Uterus (tissue), 3 donors: ENCODE measurements at regions not wholly inside any gene's neighbourhood (a gene's known extent, or its start where the extent isn't known, plus 50 kb on each side); places are given as distances from the start of the nearest gene placed in this dataset.

Experiments used
- DNase-seq, 2 donors: peaks; one replicate each; pipeline ENCODE4 v3.0.0-alpha.2; 2019 to 2020
- H3K27ac ChIP-seq, 2 donors: fragments of 200-600 bp; sonication (generic); 1 replicate in 1 of 2; 2 replicates in 1 of 2; pipeline ENCODE4 v1.5.1; 2016 to 2018
- H3K27me3 ChIP-seq, 2 donors: fragments of 200-600 bp; sonication (generic); one replicate each; pipeline ENCODE4 v1.5.1; 2018 to 2019; ENCODE audit warnings: control low read depth in 1 of 2
- H3K36me3 ChIP-seq, 2 donors: fragments of 200-600 bp; sonication (generic); one replicate each; pipeline ENCODE4 v1.5.1; 2019; ENCODE audit warnings: control low read depth in 1 of 2
- H3K4me1 ChIP-seq, 2 donors: fragments of 200-600 bp; sonication (generic); one replicate each; pipeline ENCODE4 v1.5.1; 2018 to 2019; ENCODE audit warnings: control low read depth in 1 of 2
- H3K4me3 ChIP-seq, 2 donors: fragments of 200-600 bp; sonication (generic); 1 replicate in 1 of 2; 2 replicates in 1 of 2; pipeline ENCODE4 v1.5.1; 2018 to 2019; ENCODE audit warnings: mild to moderate bottlenecking in 1 of 2
- H3K9me3 ChIP-seq, 2 donors: fragments of 200-600 bp; sonication (generic); one replicate each; pipeline ENCODE4 v1.5.1; 2019; ENCODE audit warnings: control low read depth in 1 of 2
- POLR2A ChIP-seq, 2 donors: fragments of 450-650 bp; IDR thresholded peaks; one replicate each; pipeline ENCODE4 v1.6.1; 2016; ENCODE audit warnings: antibody characterized with exemption in 2 of 2, mild to moderate bottlenecking in 1 of 2, moderate library complexity in 1 of 2
- intact Hi-C: fragments of 100-400 bp; cut with DNase I; formaldehyde crosslinking; loops from one replicate; pipeline ENCODE4 v1.15.1; 2023; ENCODE audit warnings: low total_unique reads
- TF ChIP-seq, protein P1 (sequence below), 4 experiments: fragments of 200-600 bp in 2 of 4; fragments of 450-650 bp in 2 of 4; sonication (generic) in 2 of 4; IDR thresholded peaks; one replicate each; pipeline ENCODE4 v1.5.1; 2016 to 2019; ENCODE audit warnings: antibody characterized with exemption in 4 of 4, mild to moderate bottlenecking in 2 of 4, moderate library complexity in 1 of 4
- donor health status: DM: yes; HTN: yes; CAD: no.

- H3K4me1 ChIP-seq, result no peaks in the 10 kb centered on the region
- intact Hi-C loops, result no loop called here
- no peaks in the 10 kb centered on the region for H3K27me3 ChIP-seq
- DNase-seq, result no peak
- no peak overlapping the region for H3K4me3 ChIP-seq
- no peak for TF ChIP-seq POLR2A (IDR thresholded peaks at IDR 0.05)
- TF ChIP-seq, protein P1, sequence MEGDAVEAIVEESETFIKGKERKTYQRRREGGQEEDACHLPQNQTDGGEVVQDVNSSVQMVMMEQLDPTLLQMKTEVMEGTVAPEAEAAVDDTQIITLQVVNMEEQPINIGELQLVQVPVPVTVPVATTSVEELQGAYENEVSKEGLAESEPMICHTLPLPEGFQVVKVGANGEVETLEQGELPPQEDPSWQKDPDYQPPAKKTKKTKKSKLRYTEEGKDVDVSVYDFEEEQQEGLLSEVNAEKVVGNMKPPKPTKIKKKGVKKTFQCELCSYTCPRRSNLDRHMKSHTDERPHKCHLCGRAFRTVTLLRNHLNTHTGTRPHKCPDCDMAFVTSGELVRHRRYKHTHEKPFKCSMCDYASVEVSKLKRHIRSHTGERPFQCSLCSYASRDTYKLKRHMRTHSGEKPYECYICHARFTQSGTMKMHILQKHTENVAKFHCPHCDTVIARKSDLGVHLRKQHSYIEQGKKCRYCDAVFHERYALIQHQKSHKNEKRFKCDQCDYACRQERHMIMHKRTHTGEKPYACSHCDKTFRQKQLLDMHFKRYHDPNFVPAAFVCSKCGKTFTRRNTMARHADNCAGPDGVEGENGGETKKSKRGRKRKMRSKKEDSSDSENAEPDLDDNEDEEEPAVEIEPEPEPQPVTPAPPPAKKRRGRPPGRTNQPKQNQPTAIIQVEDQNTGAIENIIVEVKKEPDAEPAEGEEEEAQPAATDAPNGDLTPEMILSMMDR (IDR thresholded peaks at IDR 0.05), result no peak
- no peaks in the 10 kb centered on the region for H3K36me3 ChIP-seq
- H3K27ac ChIP-seq, result no peak overlapping the region
- H3K9me3 ChIP-seq, result no peaks in the 10 kb centered on the region
These were observed 98.6 kb upstream of the NCK2 start for GRCh38 chr2:105645938-105646773.

DNA sequence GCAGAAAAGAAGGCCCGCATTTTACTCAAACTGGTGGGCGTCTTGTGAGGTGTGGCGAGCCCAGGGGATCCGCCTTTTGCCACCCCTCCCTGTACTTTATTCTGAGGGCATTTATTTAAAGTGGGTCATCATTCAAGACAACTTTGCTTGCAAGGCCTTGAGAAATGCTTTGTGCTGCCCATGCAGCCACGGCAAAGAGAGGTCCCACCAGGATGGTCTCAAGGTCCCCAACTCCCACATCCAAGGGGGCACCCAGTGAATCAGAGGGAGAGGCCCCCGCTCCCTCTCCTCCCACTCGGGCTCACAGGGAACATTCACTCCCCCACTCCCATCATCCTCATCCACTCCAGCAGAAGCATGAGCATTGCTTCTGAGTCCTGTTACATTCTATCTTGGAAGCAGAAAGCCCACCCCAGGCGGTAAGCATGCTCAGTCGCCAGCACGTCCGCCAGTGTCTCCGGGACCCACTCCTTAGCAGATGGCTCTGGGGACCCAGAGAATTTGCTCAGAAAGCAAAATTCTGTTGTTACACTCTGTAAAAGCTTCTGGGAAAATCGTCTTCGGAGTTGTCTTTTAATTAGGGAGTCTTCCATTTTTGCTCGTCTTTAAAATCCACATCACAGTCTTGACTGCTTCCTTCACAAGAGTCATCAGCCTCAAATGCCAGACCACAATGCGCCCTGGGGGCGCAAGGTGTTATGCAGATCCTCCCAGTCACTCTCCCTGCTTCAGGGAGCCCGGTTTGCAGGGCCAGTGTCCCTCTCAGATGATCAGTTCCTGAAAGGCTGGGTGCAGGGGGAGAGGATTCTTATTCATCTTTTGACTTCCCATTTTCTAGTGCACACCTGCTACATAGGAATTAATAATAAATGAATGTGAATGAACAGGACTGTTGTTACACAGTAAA lies 99.4 kb upstream of the NCK2 start:
- no peak for DNase-seq
- TF ChIP-seq, protein P1 (IDR thresholded peaks at IDR 0.05), result no peak
- no peak for TF ChIP-seq POLR2A (IDR thresholded peaks at IDR 0.05)
- Histone ChIP-seq H3K27ac (no peak overlapping the region), H3K9me3 (no peaks in the 10 kb centered on the region), H3K27me3 (no peaks in the 10 kb centered on the region), H3K4me3 (no peak overlapping the region), H3K36me3 (no peaks in the 10 kb centered on the region), H3K4me1 (no peaks in the 10 kb centered on the region)
- intact Hi-C loops, result no loop called here

- no peak overlapping the region for H3K27ac ChIP-seq
- DNase-seq, result no peak
These were observed 100.3 kb upstream of the NCK2 start for GRCh38 chr2:105644174-105644980.

GRCh38 chr2:105643405-105644173 lies 101.1 kb upstream of the NCK2 start:
- TF ChIP-seq, protein P1 (IDR thresholded peaks at IDR 0.05), result no peak
- no peak for TF ChIP-seq POLR2A (IDR thresholded peaks at IDR 0.05)
- Histone ChIP-seq H3K27me3 (no peaks in the 10 kb centered on the region), H3K9me3 (no peaks in the 10 kb centered on the region), H3K27ac (no peak overlapping the region), H3K4me3 (no peak overlapping the region), H3K36me3 (no peaks in the 10 kb centered on the region), H3K4me1 (no peaks in the 10 kb centered on the region)
- no peak for DNase-seq
- intact Hi-C loops, result no loop called here

More at GRCh38 chr2:105644174-105644980, 100.3 kb upstream of the NCK2 start:
- intact Hi-C loops, result no loop called here
- Histone ChIP-seq H3K9me3 (no peaks in the 10 kb centered on the region), H3K27me3 (no peaks in the 10 kb centered on the region), H3K4me1 (no peaks in the 10 kb centered on the region), H3K36me3 (no peaks in the 10 kb centered on the region), H3K4me3 (peak overlapping the region; percentile 9 to 11)
- TF ChIP-seq, protein P1 (IDR thresholded peaks at IDR 0.05), result no peak
- no peak for TF ChIP-seq POLR2A (IDR thresholded peaks at IDR 0.05)
